Psoas muscle (tissue), 7 donors: ENCODE measurements at regions not wholly inside any gene's neighbourhood (a gene's known extent, or its start where the extent isn't known, plus 50 kb on each side); places are given as distances from the start of the nearest gene placed in this dataset.

Experiments
- ATAC-seq, 4 donors: fragments of 200-7000 bp; cut with Tn5 transposase; one replicate each; pipeline ENCODE4 v1.9.1; 2020; ENCODE audit warnings: moderate library complexity in 3 of 4, mild to moderate bottlenecking in 2 of 4
- DNase-seq, 2 donors: peaks; one replicate each; pipeline ENCODE4 v3.0.0-alpha.2; 2020
- H3K27ac ChIP-seq: fragments of 200-600 bp; one replicate; pipeline ENCODE4 v1.8.0; 2022
- H3K27me3 ChIP-seq, 3 donors: fragments of 200-600 bp in 1 of 3; one replicate each; pipeline versions ENCODE4 v1.6.1 to v1.8.0; 2013 to 2022; ENCODE audit warnings: low read length in 2 of 3, mild to moderate bottlenecking in 2 of 3, moderate library complexity in 1 of 3; ENCODE audit not compliant: insufficient read depth in 3 of 3
- H3K36me3 ChIP-seq, 2 donors: fragments of 200-600 bp in 1 of 2; one replicate each; pipeline versions ENCODE4 v1.6.1 to v1.8.0; 2013 to 2022; ENCODE audit warnings: low read depth in 1 of 2, mild to moderate bottlenecking in 1 of 2, moderate library complexity in 1 of 2; ENCODE audit not compliant: insufficient read depth in 1 of 2
- H3K4me1 ChIP-seq: fragments of 200-600 bp; one replicate; pipeline ENCODE4 v1.8.0; 2022
- H3K4me3 ChIP-seq: fragments of 200-600 bp; one replicate; pipeline ENCODE4 v1.8.0; 2022; ENCODE audit warnings: mild to moderate bottlenecking
- H3K9me3 ChIP-seq: fragments of 200-600 bp; one replicate; pipeline ENCODE4 v1.8.0; 2022
- CTCF ChIP-seq: fragments of 200-600 bp; IDR thresholded peaks from one replicate; pipeline ENCODE4 v1.8.0; 2022; ENCODE audit warnings: antibody characterized with exemption
- WGBS, 3 donors: extraction: QIAGEN DNeasy Blood & Tissue Kit; methylation state at CpG; one replicate each; pipeline versions ENCODE4 v1.1.6 to v1.1.7; 2013; 5-methylcytosine and 5-hydroxymethylcytosine counted together
- intact Hi-C, 2 donors: fragments of 100-400 bp; cut with DNase I; formaldehyde crosslinking; loops; one replicate each; pipeline versions ENCODE4 v1.11.0 to v1.14.2; 2022
- donor health status: healthy with polysubstance abuse.
- donor health status: DM: no; HTN: no; CAD: no; lungs with moderate emphysema.
- donor health status: Bipolar disorder and iron deficiency.
- donor health status: healthy.
- donor health status: DM: yes; HTN: yes; CAD: no.
- donor health status: DM: no; HTN: no; CAD: no.
- donor health status: DM: yes; HTN: yes; CAD: no.

GRCh38 chr3:59542276-59542675 lies 492.5 kb upstream of the CFAP20DC start:
- Histone ChIP-seq H3K36me3 (no peaks in the 10 kb centered on the region), H3K9me3 (no peaks in the 10 kb centered on the region), H3K27me3 (no peaks in the 10 kb centered on the region), H3K4me1 (no peaks in the 10 kb centered on the region), H3K27ac (no peak overlapping the region), H3K4me3 (no peak overlapping the region)
- 56 to 76% (median 70%) methylated on average over 3 of the region's 3 CpGs for WGBS, 3 donors
- no peak for ATAC-seq
- no peak for TF ChIP-seq CTCF
- intact Hi-C loops = no loop called here
- DNase-seq = no peak

DNA sequence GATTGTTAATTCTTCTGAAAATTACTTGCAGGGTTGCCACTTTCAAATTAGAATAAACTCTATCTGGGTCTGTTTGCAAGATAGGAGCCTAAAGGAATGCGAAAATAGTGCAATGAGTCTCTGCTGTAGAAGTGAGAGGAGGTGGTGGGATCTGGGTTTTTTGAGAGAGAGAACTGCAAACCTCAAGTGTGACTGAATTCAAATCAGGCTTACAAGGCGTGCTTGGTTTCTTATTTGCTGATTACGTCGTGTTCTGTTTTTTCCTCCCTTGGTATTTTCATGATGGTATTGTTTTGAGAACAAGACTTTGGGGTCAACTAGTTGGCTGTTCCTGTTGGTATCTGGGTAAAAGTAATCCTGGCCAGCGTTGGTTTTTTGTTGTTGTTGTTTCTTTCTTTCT lies 490.9 kb upstream of the CFAP20DC start:
- no peak for TF ChIP-seq CTCF
- Histone ChIP-seq H3K36me3 (no peaks in the 10 kb centered on the region), H3K27ac (no peak overlapping the region), H3K4me3 (no peak overlapping the region), H3K4me1 (no peaks in the 10 kb centered on the region), H3K9me3 (no peaks in the 10 kb centered on the region), H3K27me3 (no peaks in the 10 kb centered on the region)
- no peak for ATAC-seq
- 78 to 81% (median 80%) methylated on average over 5 of the region's 5 CpGs for WGBS, 3 donors
- intact Hi-C loops = no loop called here
- DNase-seq = no peak

DNA sequence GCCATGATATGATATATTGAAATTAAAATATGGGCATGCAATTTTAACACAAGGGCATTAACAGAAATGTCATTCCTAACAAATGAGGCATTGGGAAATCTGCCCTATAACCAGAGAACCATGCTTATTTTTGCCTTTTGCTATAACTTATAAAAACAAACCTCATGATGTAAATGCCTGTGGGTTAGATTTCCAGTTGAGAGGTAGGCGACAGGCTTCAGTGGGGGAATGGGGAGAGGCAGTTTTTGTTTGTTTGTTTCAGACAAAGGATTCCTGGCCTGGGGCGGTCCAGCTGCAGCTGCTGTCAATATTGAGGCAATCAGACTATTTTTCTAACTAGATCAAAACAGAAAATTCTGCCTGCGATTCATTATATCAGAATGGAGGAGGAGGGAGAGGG lies 490.4 kb upstream of the CFAP20DC start:
- ATAC-seq = no peak
- Histone ChIP-seq H3K9me3 (no peaks in the 10 kb centered on the region), H3K27me3 (no peaks in the 10 kb centered on the region), H3K4me3 (no peak overlapping the region), H3K27ac (no peak overlapping the region), H3K36me3 (no peaks in the 10 kb centered on the region), H3K4me1 (no peaks in the 10 kb centered on the region)
- intact Hi-C loops = no loop called here
- no peak for DNase-seq
- WGBS, 3 donors = 78 to 83% (median 82%) methylated on average over 3 of the region's 3 CpGs
- no peak for TF ChIP-seq CTCF

GRCh38 chr3:59538753-59539432 lies 489.1 kb upstream of the CFAP20DC start:
- H3K36me3 ChIP-seq = no peaks in the 10 kb centered on the region
- H3K27me3 ChIP-seq = no peaks in the 10 kb centered on the region
- no peak overlapping the region for H3K4me3 ChIP-seq
- WGBS, 3 donors = 79 to 83% (median 82%) methylated on average over 10 of the region's 10 CpGs
- intact Hi-C loops = no loop called here
- H3K9me3 ChIP-seq = no peaks in the 10 kb centered on the region
- ATAC-seq (no peak), DNase-seq (no peak)
- H3K4me1 ChIP-seq = no peaks in the 10 kb centered on the region
- H3K27ac ChIP-seq = no peak overlapping the region
- TF ChIP-seq CTCF = no peak

DNA sequence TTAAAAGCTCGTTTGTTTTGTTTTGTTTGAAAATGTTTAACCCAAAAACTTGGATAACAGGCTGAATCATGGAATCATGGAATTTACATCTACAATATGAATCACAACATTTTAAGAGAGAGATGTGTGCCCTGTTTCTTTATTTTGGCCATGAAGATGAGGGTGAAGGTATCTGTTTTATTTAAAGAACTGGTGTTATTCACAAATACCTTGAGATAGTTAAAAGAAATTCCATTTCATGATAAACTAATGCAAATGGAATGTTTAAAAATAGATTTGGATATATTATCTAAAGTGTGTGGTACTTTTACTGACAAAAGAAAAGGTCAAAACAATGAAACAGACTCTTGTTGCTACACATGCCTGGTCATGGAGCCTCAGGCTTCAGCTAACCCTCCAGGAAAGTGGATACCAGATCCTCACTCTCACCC lies 486.0 kb upstream of the CFAP20DC start:
- Histone ChIP-seq H3K27me3 (no peaks in the 10 kb centered on the region), H3K4me1 (no peaks in the 10 kb centered on the region), H3K36me3 (no peaks in the 10 kb centered on the region), H3K9me3 (no peaks in the 10 kb centered on the region), H3K27ac (no peak overlapping the region), H3K4me3 (no peak overlapping the region)
- intact Hi-C loops = no loop called here
- TF ChIP-seq CTCF = no peak
- 42 to 54% (median 47%) methylated on average over 1 of the region's 1 CpG for WGBS, 3 donors
- ATAC-seq (no peak), DNase-seq (no peak)
